ENCODE measurements at regions not wholly inside any gene's neighbourhood (a gene's known extent, or its start where the extent isn't known, plus 50 kb on each side); places are given as distances from the start of the nearest gene placed in this dataset.
"Not testable (repeated sequence)": the region's sequence is repeated elsewhere in the genome, so short reads cannot be mapped to it uniquely, and the experiment has no call there.

GRCh38 chr5:90243848-90244247 is 165.7 kb downstream of the CETN3 start:
- TF ChIP-seq CTCF (IDR thresholded peaks at IDR 0.05; ENCODE audit: insufficient read depth, low read length); GABPA (IDR thresholded peaks at IDR 0.05; ENCODE audit: low read depth); SPI1 (IDR thresholded peaks at IDR 0.05; ENCODE audit: borderline replicate concordance, low read depth); POLR2AphosphoS5 (IDR thresholded peaks at IDR 0.05; ENCODE audit: low read depth): not testable (repeated sequence)
